HG03175 (cell line): ENCODE measurements at regions not wholly inside any gene's neighbourhood (a gene's known extent, or its start where the extent isn't known, plus 50 kb on each side); places are given as distances from the start of the nearest gene placed in this dataset.
A peak's percentile ranks its signal among the peaks of the same experiment; 100 is the strongest.

Experiments
- ATAC-seq: cut with Tn5 transposase; IDR thresholded peaks from one replicate; pipeline ENCODE4 v1.9.1; 2021; ENCODE audit warnings: mild to moderate bottlenecking, moderate library complexity; ENCODE audit not compliant: unreplicated experiment

DNA sequence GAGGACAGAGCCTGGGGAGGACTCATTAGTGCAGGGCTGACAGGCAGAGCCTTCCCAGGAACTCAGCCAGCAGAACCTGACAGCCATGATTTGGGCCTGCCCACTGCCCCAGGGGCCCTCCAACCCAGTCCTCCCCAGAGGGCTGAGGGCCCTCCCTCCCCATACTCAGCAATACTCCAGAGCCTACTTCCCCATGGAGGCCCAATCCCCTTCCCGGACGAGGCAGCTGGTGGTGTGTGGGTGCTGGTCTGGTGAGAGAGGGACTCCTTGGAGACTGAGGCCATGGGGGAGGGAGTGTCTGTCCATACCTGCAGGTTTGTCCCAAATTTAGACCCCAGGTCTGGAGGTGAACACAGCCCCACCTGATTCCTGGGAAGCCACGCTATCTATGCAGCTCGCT lies 120.9 kb upstream of the MLN start:
- ATAC-seq, result no peak

DNA sequence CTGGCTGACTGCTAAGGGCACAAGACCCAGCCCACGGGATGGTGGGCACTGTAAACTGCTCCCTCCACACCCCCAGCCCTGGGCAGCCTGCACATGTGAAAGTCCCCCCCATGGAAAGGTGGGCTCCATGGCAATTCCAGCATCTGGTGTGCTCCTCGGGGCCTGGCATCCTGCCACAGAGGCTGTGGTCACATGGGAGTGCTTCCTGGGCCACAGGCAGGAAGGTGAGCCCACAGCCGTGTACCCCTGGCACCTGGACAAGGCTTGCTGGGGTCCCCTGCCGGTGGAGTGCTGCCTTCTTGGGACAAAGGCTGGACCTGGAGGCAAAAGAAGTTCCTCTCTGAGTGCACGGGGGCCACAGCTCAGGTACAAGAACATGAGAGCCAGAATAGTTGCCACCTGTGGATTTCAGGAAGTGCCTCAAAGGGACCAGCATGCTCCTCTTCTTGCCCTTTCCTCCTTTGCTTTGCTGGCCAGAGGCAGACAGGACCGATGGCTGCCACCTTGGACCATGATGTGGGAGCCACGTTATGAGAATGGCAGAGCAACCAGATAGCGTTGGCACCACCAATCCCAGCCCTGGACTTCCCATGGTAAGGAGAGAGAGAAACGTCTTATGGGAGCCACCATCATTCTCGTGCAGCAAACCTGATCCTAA lies 120.2 kb upstream of the MLN start:
- no peak for ATAC-seq

DNA sequence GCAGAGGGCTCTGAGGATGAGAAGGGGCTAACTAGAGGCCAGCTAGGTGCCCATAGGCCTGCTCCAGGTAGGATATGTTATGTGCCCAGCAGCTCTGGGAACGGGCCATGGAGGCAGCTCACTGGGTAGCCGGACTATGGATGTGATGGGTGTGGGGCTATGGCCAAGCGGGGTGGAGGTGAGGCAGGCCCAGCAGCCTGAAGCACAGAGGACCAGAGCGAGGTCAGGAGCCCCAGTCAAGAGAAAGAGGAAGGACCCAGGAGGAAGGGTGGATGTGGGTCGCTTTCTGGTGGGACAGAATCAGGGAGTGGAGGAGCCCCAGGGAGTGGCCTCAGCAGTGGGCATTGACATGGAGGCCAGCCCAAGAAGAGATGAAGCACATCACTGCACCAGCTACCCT lies 117.9 kb upstream of the MLN start:
- ATAC-seq, result no peak

DNA sequence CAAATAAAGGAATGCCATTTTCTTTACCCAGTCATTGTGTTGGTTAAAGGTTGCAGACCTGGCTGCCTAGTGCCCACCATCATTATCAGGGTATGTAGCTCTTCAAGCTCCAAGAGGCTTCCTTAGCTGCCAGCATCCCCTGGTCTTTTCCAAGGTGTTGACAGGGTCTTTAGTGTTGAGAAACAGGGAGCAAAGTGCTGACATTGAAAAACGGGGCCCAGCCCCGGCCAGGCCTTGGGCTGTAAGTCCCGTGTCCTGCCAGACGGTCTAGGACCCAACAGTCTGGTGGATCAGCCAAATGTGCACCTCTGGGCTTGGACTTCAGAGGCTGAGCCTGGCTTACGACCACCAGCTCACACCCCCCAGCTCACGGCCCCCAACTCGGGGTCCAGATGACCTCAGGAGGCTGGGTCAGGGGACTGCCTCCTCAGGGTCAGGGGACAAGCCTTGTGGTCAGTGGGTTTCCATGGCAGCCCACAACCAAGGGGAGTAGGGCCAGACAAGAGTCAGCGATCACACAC lies 114.4 kb upstream of the MLN start:
- ATAC-seq, result no peak

DNA sequence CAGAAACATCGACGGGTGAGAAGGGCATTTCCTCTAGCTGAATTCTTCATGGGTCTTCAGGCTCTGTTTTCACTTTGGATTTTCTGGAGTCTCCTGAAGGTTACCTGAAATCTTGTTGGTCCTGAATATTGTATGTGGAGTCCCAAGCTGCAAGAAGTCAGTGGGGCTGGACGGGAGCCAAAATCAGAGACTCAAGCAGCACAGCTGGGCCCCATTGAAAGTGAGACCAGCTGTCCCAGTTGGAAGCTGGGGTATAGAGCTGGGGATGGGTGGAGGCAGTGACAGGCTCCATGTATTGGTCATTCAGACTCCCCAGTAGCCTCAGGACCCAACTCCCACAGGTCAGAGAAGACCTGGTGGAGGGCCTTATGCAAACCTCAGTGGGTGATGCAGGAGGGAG lies 111.3 kb upstream of the MLN start:
- no peak for ATAC-seq

DNA sequence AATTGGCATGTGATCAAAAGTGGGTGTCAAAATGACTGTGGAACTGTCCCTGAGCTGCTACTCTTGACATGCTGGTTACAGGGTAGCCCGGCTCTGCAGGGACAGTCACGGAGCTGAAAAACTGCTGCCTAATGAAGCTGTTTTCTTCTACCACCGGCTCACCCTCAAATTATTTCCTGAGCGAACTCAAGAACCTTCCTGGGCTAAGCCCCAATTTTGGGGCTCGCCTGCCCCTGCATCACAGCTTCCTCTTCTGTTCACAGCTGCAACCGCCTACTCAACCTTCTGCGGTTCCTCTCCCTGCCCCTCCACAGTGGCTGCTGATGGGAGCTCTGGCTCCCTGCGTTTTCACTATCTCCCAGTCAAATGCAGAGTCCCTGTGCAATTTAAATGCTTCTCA lies 110.8 kb upstream of the MLN start:
- no peak for ATAC-seq

DNA sequence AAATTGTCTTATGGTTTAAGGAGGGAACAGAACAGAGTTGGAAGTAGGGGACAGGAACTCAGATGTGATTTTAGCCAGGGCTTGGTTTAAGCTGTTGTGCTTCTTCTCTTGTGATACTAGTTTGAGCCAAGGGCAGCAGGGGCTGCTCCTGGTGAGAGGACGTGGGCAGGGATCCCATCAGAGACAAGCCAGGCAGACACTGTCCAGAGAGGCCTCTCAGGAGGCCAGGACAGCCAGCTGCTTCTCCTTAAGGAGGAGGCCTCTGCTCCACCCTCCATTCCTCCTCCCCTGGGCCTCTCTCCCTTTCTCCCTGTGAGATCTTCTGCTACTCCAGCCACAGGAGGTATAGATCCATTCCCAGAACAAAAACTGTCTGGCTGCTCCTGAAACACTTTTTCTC lies 108.4 kb upstream of the MLN start:
- ATAC-seq, result no peak

DNA sequence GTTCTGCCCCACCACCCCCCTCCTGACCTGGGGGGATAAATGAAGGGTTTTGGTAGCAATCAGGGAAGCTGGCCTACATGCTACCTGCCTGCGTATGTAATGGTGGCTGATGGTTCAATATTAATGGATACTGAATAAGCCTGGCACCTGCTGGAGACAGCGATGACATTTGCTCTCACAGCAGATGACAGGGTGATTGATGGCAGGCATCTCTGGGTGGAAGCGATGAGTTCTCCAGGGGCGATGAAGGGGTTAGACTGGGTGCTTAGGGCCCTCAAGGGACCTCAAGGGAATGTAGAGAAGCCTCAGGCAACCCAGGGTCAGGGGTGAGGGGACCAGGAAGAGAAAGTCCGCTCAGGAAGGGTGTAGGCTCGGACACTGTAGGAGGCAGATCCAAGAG lies 107.7 kb upstream of the MLN start:
- no peak for ATAC-seq

DNA sequence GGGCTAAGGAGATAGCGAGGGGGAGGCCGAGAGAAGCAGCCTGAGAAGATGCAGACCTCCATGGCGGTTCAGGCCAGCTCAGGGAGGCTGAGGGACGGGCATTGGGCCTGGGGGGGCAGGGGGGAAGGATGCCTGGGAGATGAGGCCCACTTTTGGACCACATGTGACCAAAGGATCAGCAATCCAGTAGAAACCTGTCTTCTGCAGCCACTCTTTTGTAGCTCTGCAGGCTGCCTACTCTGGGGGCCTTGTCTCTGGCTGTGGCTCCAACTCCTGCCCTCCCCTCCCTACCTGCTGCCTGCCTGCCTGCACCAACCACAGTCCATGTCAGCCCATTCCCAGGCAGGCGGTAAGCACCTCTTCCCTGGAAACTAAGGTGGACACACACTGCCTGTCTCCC lies 106.8 kb upstream of the MLN start:
- no peak for ATAC-seq

DNA sequence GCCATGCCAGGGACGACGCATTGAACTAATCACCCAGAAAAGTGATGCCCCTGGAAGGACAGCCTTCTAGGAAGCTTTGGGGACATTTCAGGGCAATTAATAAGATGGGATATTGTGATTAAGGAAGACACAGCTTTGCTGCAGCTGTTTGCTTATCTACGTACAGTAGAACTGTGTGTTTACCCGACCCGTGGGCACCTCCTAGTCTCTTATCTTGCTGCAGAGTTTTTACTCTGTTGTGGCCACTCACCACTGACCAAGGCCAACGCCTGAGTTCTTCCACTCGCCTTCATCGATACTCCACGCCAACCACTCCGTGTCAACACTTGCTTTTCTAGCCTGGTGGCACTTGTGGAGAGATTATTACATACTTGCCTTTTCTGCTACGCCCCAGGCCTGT lies 105.9 kb upstream of the MLN start:
- ATAC-seq, result no peak

DNA sequence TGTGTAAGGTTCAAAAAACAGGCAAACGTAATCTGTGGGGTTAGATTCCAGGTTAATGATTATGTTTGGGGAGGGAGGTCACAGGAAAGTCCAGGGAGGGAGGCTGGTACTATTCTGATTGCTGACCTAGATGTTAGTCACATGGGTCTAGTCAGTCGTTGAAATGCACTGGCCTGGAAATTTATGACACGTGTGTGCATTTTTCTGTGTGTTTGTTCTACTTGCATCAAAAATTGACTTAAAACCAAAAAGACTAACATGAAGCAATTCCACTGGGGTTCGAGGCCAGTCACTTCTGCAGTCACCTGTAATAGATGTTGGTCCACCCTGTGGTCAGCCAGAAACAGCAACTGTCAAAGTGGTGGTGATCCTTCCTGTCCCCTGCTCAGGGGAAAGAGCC lies 104.2 kb upstream of the MLN start:
- no peak for ATAC-seq

DNA sequence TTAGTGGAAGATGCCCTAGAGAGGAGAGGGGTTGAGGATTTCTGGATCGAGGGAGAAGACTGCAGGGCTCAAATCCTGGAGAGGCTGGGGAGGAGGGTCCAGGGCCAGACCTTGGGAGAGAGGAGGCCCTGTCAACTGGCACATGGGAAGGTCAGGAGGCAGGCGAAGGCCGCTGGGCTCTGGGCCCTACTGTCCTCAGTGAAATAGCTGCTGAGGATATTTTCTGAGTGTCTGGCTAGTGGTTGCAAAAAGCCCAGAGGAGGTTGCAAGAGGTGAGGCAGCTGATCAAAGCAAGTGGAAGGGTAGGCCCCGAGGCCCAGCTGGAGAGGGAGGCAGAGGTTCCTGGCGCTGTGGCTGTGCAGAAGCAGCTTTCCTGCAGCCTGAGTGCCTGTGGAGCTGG lies 103.4 kb upstream of the MLN start:
- ATAC-seq, result no peak

DNA sequence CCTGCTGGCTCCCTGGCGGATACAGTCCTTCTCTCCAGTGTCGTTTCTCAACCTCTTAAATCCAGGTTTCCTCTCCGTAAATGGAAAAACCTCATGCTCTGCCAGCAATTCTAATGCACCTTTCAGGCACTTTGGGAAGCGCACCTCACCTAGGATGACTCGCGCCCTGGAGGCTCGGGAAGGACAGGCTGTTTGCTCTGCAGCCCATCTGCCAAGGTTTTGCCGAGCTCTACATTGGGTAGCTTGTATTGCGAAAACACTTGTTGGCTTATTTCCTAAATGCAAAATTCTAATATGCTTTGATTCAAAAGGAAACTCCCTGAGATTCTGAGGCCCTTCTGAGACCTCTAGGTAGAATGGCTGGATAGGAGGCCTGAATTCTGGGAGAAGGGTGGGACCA lies 102.6 kb upstream of the MLN start:
- ATAC-seq, result no peak

DNA sequence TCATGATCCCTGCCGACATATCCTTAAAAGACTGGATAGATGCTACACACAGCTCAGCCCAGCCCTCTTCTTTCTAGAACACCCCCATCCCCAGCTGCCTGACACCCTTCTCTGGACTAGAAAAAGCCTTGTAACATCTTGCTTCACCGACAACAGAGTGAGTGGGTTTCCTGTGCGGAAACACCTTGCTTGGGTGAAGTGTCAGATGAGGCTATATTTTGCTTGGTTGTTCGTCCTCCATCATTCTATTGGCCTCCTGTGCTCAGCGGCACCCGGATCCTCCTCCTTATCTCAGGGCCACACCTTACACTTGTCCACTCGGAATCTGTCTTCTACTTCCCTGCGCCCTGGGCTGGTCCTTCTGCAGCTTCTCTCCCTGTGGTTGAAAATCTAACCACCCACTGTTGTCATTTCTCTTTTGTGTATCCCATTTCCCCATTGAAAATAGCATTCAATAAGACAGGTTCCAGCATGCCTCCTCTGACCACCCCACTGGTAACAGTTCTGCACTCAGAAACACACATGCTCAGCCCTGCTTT lies 101.3 kb upstream of the MLN start:
- peak; percentile 32 for ATAC-seq

DNA sequence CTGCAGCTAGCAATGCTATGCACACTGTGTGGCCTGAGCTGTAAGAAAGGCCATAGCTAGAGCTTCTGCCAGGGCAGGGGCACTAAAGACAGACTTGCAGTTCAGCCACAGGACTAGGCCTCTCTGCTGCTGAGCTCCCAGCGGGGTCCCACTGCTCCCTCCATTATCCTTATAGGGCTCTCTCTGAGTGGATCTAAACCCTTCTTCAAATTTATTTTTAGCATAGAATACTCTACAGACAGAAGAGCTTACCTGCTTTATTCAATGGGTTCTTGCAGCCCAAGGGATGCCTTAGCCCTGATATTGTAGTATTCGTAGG lies 100.9 kb upstream of the MLN start:
- ATAC-seq, result no peak

DNA sequence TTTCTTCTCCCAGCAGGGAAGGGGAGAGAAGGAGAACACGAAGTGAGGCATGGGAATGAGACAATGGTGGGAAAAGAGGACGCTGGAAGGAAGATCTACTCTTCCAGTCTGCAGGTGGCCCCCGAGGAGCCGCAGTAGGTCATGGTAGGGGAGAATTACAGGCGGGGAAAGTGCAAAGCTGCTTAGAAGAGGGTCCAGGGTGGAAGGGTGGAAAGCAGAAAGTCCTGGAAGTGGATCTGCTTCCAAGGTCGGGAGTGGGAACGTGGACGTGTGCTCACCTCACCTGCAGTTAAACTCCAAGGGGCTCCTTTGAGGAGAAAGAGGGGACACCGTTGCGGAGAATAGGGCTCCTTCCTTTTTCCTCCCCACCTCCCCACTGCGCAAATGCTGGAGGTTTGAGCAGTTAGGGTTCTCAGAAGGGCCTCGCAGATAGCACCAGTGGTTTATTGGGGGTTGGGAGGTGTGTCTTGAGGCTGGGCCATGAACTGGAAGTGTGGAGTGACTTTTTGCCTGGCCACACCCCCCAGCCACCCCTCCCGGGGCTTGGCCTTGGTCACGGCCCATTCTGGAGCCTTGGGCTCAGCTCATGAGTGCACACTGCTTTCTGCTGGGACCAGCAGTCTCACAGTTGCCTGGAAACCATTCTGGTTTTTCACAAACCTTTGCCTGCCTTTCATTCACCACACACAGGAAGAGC lies 100.4 kb upstream of the MLN start:
- peak; percentile 77 for ATAC-seq

DNA sequence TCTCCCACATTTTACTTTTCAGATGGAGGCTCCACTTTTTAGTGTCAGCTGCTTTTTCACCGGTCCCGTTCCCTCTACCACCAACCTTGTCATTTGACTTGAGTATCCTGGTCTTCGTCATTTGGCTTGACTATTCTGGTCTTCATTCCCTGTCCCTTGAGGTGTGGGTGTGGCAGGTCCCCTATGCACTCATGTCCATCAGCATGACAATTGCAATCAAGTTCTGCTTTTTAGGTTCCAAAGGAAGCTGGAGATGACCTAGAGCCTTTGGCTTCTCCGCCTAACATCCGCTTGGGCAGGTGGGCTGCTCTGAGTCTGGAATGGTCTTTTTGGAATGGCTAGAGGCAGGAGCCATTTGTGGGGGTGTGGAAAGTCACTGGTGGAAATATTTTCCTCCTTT lies 99.8 kb upstream of the MLN start:
- no peak for ATAC-seq

DNA sequence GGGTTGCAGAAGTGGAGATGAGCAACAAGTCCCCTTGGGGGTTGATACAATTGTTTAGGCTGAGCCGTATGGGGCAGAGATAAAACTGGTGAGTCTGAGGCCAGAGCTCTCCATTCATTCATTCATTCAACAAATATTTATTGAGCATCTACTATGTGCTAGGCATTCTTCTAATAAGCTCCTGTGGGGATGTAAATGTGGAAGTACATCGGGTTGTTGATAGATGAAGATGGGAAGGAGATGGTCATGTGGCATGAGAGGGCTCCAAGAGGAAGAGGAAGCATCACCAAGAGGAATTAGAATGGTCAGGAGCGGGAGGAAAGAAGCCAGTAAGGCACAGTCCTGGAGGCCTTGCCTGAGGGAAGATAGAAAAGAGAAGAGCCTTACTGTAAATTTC lies 98.7 kb upstream of the MLN start:
- no peak for ATAC-seq

DNA sequence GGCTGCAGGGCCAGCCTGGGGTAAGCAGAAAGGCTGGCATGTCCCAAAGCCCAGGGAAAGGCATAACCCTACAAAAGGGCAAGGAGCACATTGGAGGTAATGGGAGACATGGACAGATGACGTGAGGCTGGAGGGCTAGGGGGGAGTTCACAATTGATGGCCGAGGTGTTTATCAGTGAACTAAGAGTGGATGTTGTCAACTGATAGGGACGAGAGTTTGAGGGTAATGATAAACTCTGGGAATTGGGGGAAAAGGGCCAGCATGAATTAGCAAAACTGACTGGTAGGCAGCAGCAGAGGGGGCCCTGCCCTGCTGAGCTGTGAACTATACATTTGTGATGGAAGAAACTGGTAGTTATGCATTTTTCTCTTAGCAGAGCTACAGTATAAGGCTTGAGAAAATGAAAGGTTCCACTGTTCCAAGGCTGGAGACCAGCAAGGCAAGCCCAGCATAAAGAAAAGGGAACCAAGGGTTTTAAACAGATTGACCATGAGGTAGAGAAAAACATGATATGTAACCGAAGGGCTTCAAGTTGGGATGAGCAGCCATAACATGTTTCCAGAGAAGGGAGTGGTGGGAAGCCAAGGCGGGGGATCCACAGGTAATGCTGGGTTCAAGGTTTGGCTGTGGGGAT lies 98.1 kb upstream of the MLN start:
- ATAC-seq, result no peak

DNA sequence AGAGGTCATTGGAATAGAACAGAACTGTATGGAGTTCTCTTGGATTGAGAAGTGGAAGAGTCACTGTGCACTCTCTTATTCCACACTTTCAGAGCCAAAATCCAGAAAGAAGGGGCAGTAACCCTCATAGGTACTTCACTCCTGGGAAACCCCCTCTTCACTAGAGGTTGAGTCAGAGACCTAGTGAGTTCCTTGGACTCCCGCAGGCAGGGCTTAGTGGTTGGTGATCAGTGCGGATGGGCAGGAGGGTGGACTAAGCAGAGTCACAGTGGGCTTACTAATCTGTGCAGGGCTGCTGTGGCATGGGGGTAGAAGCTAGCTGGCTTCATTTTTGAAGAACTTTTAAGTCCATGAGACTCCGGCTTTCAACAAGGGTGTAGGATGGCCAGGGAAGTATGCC lies 95.0 kb upstream of the MLN start:
- ATAC-seq, result no peak

DNA sequence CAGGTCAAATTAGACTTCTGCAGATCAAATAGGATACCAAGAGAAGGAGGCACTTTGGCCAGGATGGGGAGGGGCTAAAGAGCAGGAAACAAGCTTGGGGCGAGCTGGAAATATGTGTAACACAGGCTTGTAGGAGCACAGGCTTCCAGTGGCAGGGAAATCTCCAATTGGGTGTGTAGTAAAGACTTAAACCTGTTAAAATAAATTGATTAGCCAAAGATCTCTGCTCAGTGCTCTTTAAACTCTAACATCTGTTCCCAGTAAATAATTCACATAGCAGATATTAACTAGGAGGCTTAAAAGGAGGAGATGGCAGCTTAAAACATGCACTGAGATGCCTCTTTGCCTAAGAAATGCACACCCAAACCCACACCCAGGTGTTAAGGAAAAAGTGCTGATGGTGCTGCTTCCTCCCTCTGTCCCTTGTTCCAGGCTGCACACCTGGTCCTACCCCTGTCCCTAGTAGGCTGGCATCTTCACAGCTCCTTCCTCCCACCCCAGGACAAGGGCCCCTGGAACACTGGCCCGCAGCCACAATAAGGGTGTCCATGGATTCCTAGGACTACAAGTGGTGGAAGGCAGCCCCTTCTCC lies 93.5 kb upstream of the MLN start:
- ATAC-seq, result no peak
